B cell (primary cell): ENCODE measurements at regions not wholly inside any gene's neighbourhood (a gene's known extent, or its start where the extent isn't known, plus 50 kb on each side); places are given as distances from the start of the nearest gene placed in this dataset.

Experiments used
- ATAC-seq: fragments of 200-7000 bp; cut with Tn5 transposase; one replicate; pipeline ENCODE4 v1.10.0; 2021; ENCODE audit warnings: low read depth, mild to moderate bottlenecking, moderate number of reproducible peaks, moderate library complexity
- CTCF ChIA-PET: fragments of 350-600 bp; sonication (Branson Sonifier 250); formaldehyde crosslinking; loops from one replicate; lab custom pipeline; 2021; ENCODE audit warnings: antibody characterized with exemption, inconsistent platforms; lab: Charles Lee
- POLR2A ChIA-PET: fragments of 350-600 bp; sonication (Branson Sonifier 250); formaldehyde crosslinking; loops from one replicate; lab custom pipeline; 2021; ENCODE audit warnings: antibody characterized with exemption; lab: Charles Lee
- DNase-seq: peaks from one replicate; pipeline ENCODE4 v3.0.0; 2013
- H2AFZ ChIP-seq: 2 replicates; pipeline ENCODE4 v1.6.1; 2012; ENCODE audit warnings: mild to moderate bottlenecking, low read depth, low read length; ENCODE audit not compliant: insufficient read depth, poor library complexity, severe bottlenecking
- H3K27ac ChIP-seq, 2 donors: 1 replicate in 1 of 2; 2 replicates in 1 of 2; pipeline ENCODE4 v1.5.1; 2012 to 2013; ENCODE audit warnings: low read length in 2 of 2, mild to moderate bottlenecking in 2 of 2, moderate library complexity in 1 of 2
- H3K27me3 ChIP-seq, 4 experiments: fragments of 200-600 bp in 1 of 4; sonication (generic) in 1 of 4; replicated peaks in 1 of 4; 1 replicate in 2 of 4; 2 replicates in 2 of 4; pipeline versions ENCODE4 v1.6.1 to v1.7.0; 2013 to 2016; ENCODE audit warnings: low read length in 3 of 4, mild to moderate bottlenecking in 2 of 4, mixed read lengths in 1 of 4, moderate library complexity in 1 of 4; ENCODE audit not compliant: insufficient read depth in 4 of 4, control insufficient read depth in 3 of 4; ENCODE audit errors: control extremely low read depth in 1 of 4
- H3K36me3 ChIP-seq, 2 experiments: replicated peaks in 1 of 2; 1 replicate in 1 of 2; 2 replicates in 1 of 2; pipeline versions ENCODE4 v1.6.1 to v1.7.1; 2013; ENCODE audit warnings: low read length in 1 of 2; ENCODE audit not compliant: insufficient read depth in 2 of 2, control insufficient read depth in 1 of 2; ENCODE audit errors: control extremely low read depth in 1 of 2, extremely low read depth in 1 of 2
- H3K4me1 ChIP-seq, 2 donors: fragments of 200-600 bp in 1 of 2; sonication (generic) in 1 of 2; 1 replicate in 1 of 2; 2 replicates in 1 of 2; pipeline versions ENCODE4 v1.5.1 to v1.6.1; 2013 to 2017; ENCODE audit warnings: low read length in 2 of 2; ENCODE audit not compliant: control insufficient read depth in 2 of 2, insufficient read depth in 2 of 2
- H3K4me2 ChIP-seq: replicated peaks from 2 replicates; pipeline ENCODE3; 2012; ENCODE audit warnings: mild to moderate bottlenecking, low read depth, low read length; ENCODE audit not compliant: poor library complexity, severe bottlenecking
- H3K4me3 ChIP-seq, 5 experiments: fragments of 200-600 bp in 1 of 5; sonication (generic) in 1 of 5; 1 replicate in 3 of 5; 2 replicates in 2 of 5; pipeline versions ENCODE4 v1.5.1 to v1.7.0; 2011 to 2016; ENCODE audit warnings: low read length in 4 of 5, mild to moderate bottlenecking in 4 of 5, low read depth in 2 of 5, control low read depth in 1 of 5, moderate library complexity in 1 of 5; ENCODE audit not compliant: insufficient read depth in 1 of 5; ENCODE audit errors: control extremely low read depth in 1 of 5, extremely low read depth in 1 of 5
- H3K79me2 ChIP-seq: fragments of 200-600 bp; sonication (generic); one replicate; pipeline ENCODE4 v1.6.0; 2016; ENCODE audit warnings: low read length; ENCODE audit not compliant: control insufficient read depth, insufficient read depth
- H3K9ac ChIP-seq: fragments of 200-600 bp; sonication (generic); 2 replicates; pipeline ENCODE4 v1.6.1; 2017; ENCODE audit warnings: mild to moderate bottlenecking, low read length, moderate library complexity
- H3K9me3 ChIP-seq, 3 donors: one replicate each; pipeline versions ENCODE4 v1.6.1 to v1.7.1; 2013; ENCODE audit warnings: low read length in 2 of 3; ENCODE audit not compliant: control insufficient read depth in 2 of 3, insufficient read depth in 1 of 3; ENCODE audit errors: control extremely low read depth in 1 of 3
- H4K20me1 ChIP-seq: 2 replicates; pipeline ENCODE4 v1.6.0; 2012; ENCODE audit warnings: mild to moderate bottlenecking, low read length; ENCODE audit not compliant: insufficient read depth, control insufficient read depth, poor library complexity, severe bottlenecking
- H3K27ac Mint-ChIP-seq: one replicate; pipeline ENCODE4 v1.8.0; 2021; ENCODE audit warnings: mixed read lengths
- H3K27me3 Mint-ChIP-seq: one replicate; pipeline ENCODE4 v1.8.0; 2021; ENCODE audit warnings: mixed read lengths
- H3K4me1 Mint-ChIP-seq: one replicate; pipeline ENCODE4 v1.8.0; 2021; ENCODE audit warnings: mixed read lengths
- H3K4me3 Mint-ChIP-seq: one replicate; pipeline ENCODE4 v1.8.0; 2021; ENCODE audit warnings: mixed read lengths
- H3K9me3 Mint-ChIP-seq: one replicate; pipeline ENCODE4 v1.8.0; 2022; ENCODE audit warnings: mixed read lengths; ENCODE audit not compliant: insufficient read depth
- CTCF ChIP-seq: fragments of 200-600 bp; IDR thresholded peaks from one replicate; pipeline ENCODE4 v1.8.0; 2022; ENCODE audit warnings: antibody characterized with exemption, mild to moderate bottlenecking
- EZH2 ChIP-seq: IDR thresholded peaks from 2 replicates; pipeline ENCODE4 v1.6.1; 2012; ENCODE audit warnings: borderline replicate concordance, low read depth, mild to moderate bottlenecking, moderate library complexity, low read length; ENCODE audit not compliant: insufficient read depth, poor library complexity, severe bottlenecking
- WGBS: methylation state at CpG from one replicate; pipeline ENCODE4 v1.1.5; 2013; ENCODE audit warnings: missing lambda C conversion rate; ENCODE audit not compliant: insufficient coverage; 5-methylcytosine and 5-hydroxymethylcytosine counted together
- intact Hi-C: fragments of 100-400 bp; cut with micrococcal nuclease; formaldehyde crosslinking; loops from one replicate; pipeline ENCODE4 v1.10.0; 2022

DNA sequence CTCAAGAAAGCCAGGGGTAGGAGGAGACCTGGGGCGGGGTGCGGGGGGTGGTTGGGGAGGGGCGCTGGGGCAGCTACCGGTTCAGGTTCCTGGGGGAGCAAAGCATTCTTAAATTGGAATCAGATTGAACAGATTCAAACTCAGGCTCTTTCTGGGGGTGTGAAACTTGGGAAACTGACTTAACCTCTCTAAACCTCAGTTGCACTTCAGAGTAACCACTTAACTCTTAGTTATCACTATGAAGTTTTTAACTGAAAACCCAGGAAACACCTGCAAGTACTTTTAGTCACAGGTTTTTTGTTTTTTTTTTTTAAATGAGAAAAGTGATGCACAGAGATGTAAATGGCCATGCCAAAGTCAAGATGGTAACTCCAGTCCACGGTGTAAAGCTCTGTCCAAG is 72.0 kb downstream of the RCN1 start:
- POLR2A ChIA-PET = no interaction called here
- H4K20me1 ChIP-seq = no peaks in the 10 kb centered on the region
- no peak overlapping the region for H3K4me3 Mint-ChIP-seq
- no peak for DNase-seq
- H3K9me3 ChIP-seq = no peaks in the 10 kb centered on the region
- no peak for TF ChIP-seq CTCF
- TF ChIP-seq EZH2 = no peak
- H3K9ac ChIP-seq = no peak overlapping the region
- H2AFZ ChIP-seq = no peak overlapping the region
- CTCF ChIA-PET = interaction anchor here (1.6 to 1.7 kb wide), 2 partner anchors 15 to 110 kb away, joined by 3 to 4 read pairs; no protein-coding TSS in a partner anchor
- no peaks in the 10 kb centered on the region for H3K9me3 Mint-ChIP-seq
- H3K27me3 ChIP-seq = no peaks in the 10 kb centered on the region
- H3K79me2 ChIP-seq = no peaks in the 10 kb centered on the region
- H3K4me1 Mint-ChIP-seq = no peaks in the 10 kb centered on the region
- no peaks in the 10 kb centered on the region for H3K4me1 ChIP-seq
- H3K27me3 Mint-ChIP-seq = peaks cover 29% of the 10 kb centered on the region
- 75% methylated on average over 1 of the region's 5 CpGs for WGBS
- no peaks in the 10 kb centered on the region for H3K36me3 ChIP-seq
- no peak overlapping the region for H3K4me2 ChIP-seq
- no peak overlapping the region for H3K4me3 ChIP-seq
- no peak overlapping the region for H3K27ac ChIP-seq
- H3K27ac Mint-ChIP-seq = no peak overlapping the region
- intact Hi-C loops = no loop called here
- ATAC-seq = no peak

DNA sequence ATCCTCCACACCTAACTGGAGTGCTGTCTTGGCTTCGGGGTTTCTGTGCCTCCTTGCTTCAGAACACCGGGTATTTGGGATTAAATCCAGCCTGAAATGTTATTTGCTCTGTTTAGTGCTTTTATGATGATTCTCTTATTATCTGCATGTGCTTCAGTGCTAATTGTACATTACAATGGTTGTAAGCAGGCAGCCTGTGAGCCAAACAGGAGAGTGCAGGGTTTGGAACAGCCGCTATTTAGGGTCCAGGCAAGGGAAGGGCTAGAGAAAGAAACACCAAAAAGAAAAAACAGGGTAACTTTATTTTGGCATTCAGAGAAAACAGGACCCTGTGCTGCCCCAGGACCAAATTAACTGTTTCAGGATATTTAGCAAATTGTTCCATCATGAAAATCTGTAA is 72.7 kb downstream of the RCN1 start:
- H3K27me3 Mint-ChIP-seq = peaks cover 29% of the 10 kb centered on the region
- Histone ChIP-seq H3K4me1 (no peaks in the 10 kb centered on the region), H3K9ac (no peak overlapping the region), H3K9me3 (no peaks in the 10 kb centered on the region), H3K4me3 (no peak overlapping the region), H3K4me2 (no peak overlapping the region), H3K27me3 (no peaks in the 10 kb centered on the region), H3K79me2 (no peaks in the 10 kb centered on the region), H2AFZ (no peak overlapping the region), H3K27ac (no peak overlapping the region), H4K20me1 (no peaks in the 10 kb centered on the region), H3K36me3 (no peaks in the 10 kb centered on the region)
- ChIA-PET CTCF (interaction anchor here (1.6 to 5.3 kb wide), 2 partner anchors 13 to 110 kb away, joined by 3 to 37 read pairs; no protein-coding TSS in a partner anchor), POLR2A (no interaction called here)
- no peak overlapping the region for H3K27ac Mint-ChIP-seq
- no peaks in the 10 kb centered on the region for H3K4me1 Mint-ChIP-seq
- WGBS = 100% methylated on average over 2 of the region's 3 CpGs
- TF ChIP-seq EZH2 (no peak), CTCF (no peak)
- H3K4me3 Mint-ChIP-seq = no peak overlapping the region
- intact Hi-C loops = no loop called here
- DNase-seq (no peak), ATAC-seq (no peak)
- H3K9me3 Mint-ChIP-seq = no peaks in the 10 kb centered on the region
